ENCODE measurements at regions not wholly inside any gene's neighbourhood (a gene's known extent, or its start where the extent isn't known, plus 50 kb on each side); places are given as distances from the start of the nearest gene placed in this dataset.

- TF ChIP-seq CTCF (IDR thresholded peaks at IDR 0.05): no peak
- no peak for DNase-seq
- intact Hi-C loops (cut with DNase I): no loop called here
These were observed 449.4 kb upstream of the PPP2R3A start for GRCh38 chr3:135516143-135516542.

GRCh38 chr3:135528413-135529015 lies 437.0 kb upstream of the PPP2R3A start:
- DNase-seq: no peak
- no peaks in the 10 kb centered on the region for H3K27me3 ChIP-seq
- intact Hi-C loops (cut with DNase I): no loop called here
- no peak for ATAC-seq
- no peak for TF ChIP-seq CTCF (IDR thresholded peaks at IDR 0.05)
- H3K27ac ChIP-seq: no peak overlapping the region
- no peaks in the 10 kb centered on the region for H3K4me1 ChIP-seq
- H3K4me3 ChIP-seq: no peak overlapping the region
- H3K9me3 ChIP-seq: no peaks in the 10 kb centered on the region
- H3K36me3 ChIP-seq: no peaks in the 10 kb centered on the region

More at GRCh38 chr3:135516143-135516542, 449.4 kb upstream of the PPP2R3A start:
- no peak overlapping the region for H3K27ac ChIP-seq
- H3K9me3 ChIP-seq: no peaks in the 10 kb centered on the region
- ATAC-seq: no peak
- no peaks in the 10 kb centered on the region for H3K27me3 ChIP-seq
- no peak overlapping the region for H3K4me3 ChIP-seq
- no peaks in the 10 kb centered on the region for H3K4me1 ChIP-seq
- no peaks in the 10 kb centered on the region for H3K36me3 ChIP-seq

GRCh38 chr3:135532021-135532420 lies 433.5 kb upstream of the PPP2R3A start:
- Histone ChIP-seq H3K4me3 (no peak overlapping the region), H3K9me3 (no peaks in the 10 kb centered on the region), H3K27ac (no peak overlapping the region), H3K36me3 (no peaks in the 10 kb centered on the region), H3K27me3 (no peaks in the 10 kb centered on the region), H3K4me1 (no peaks in the 10 kb centered on the region)
- DNase-seq (no peak), ATAC-seq (no peak)
- no peak for TF ChIP-seq CTCF (IDR thresholded peaks at IDR 0.05)
- intact Hi-C loops (cut with DNase I): no loop called here

- no peak overlapping the region for H3K27ac ChIP-seq
- H3K36me3 ChIP-seq: no peaks in the 10 kb centered on the region
- H3K4me1 ChIP-seq: no peaks in the 10 kb centered on the region
- DNase-seq (no peak), ATAC-seq (no peak)
- no peak overlapping the region for H3K4me3 ChIP-seq
- H3K9me3 ChIP-seq: no peaks in the 10 kb centered on the region
- intact Hi-C loops (cut with DNase I): no loop called here
- H3K27me3 ChIP-seq: no peaks in the 10 kb centered on the region
- TF ChIP-seq CTCF (IDR thresholded peaks at IDR 0.05): no peak
These were observed 427.4 kb upstream of the PPP2R3A start for GRCh38 chr3:135538123-135538522.

- H3K9me3 ChIP-seq: no peaks in the 10 kb centered on the region
- ATAC-seq: no peak
- H3K4me1 ChIP-seq: no peaks in the 10 kb centered on the region
- no peak overlapping the region for H3K27ac ChIP-seq
- intact Hi-C loops (cut with DNase I): no loop called here
- DNase-seq: no peak
- TF ChIP-seq CTCF (IDR thresholded peaks at IDR 0.05): no peak
- no peaks in the 10 kb centered on the region for H3K27me3 ChIP-seq
- no peaks in the 10 kb centered on the region for H3K36me3 ChIP-seq
- H3K4me3 ChIP-seq: no peak overlapping the region
These were observed 426.2 kb upstream of the PPP2R3A start for GRCh38 chr3:135539351-135539750.

GRCh38 chr3:135539854-135540253 lies 425.7 kb upstream of the PPP2R3A start:
- ATAC-seq: no peak
- TF ChIP-seq CTCF (IDR thresholded peaks at IDR 0.05): no peak
- H3K36me3 ChIP-seq: no peaks in the 10 kb centered on the region

More at GRCh38 chr3:135539854-135540253, 425.7 kb upstream of the PPP2R3A start:
- intact Hi-C loops (cut with DNase I): no loop called here
- DNase-seq: no peak
- Histone ChIP-seq H3K9me3 (no peaks in the 10 kb centered on the region), H3K4me1 (no peaks in the 10 kb centered on the region), H3K27me3 (no peaks in the 10 kb centered on the region), H3K4me3 (no peak overlapping the region), H3K27ac (no peak overlapping the region)
